ENCODE measurements at regions not wholly inside any gene's neighbourhood (a gene's known extent, or its start where the extent isn't known, plus 50 kb on each side); places are given as distances from the start of the nearest gene placed in this dataset.

- Histone ChIP-seq H3K4me2 (no peak overlapping the region; a peak in 3 of 22 replicates), H3K4me3 (no peak overlapping the region), H3K36me3 (no peaks in the 10 kb centered on the region), H3K27ac (no peak overlapping the region), H4K20me1 (no peaks in the 10 kb centered on the region), H3K9me3 (replicated peaks in 1 of 11) (no peaks in the 10 kb centered on the region), H3K4me1 (peaks cover 0 to 17% (median 0%) of the 10 kb centered on the region in 10 experiments; a peak in 5 of 20 replicates), H3K27me3 (no peaks in the 10 kb centered on the region), H3K9ac (no peak overlapping the region)
- TF ChIP-seq Cebpa-rat (IDR thresholded peaks at IDR 0.05) = peak in 2 of 11 experiments; percentile 17 to 43; a peak in 1 of 22 replicates
Observed at GRCh38 chr7:136585954-136586670, 282.3 kb upstream of the CHRM2 start.

DNA sequence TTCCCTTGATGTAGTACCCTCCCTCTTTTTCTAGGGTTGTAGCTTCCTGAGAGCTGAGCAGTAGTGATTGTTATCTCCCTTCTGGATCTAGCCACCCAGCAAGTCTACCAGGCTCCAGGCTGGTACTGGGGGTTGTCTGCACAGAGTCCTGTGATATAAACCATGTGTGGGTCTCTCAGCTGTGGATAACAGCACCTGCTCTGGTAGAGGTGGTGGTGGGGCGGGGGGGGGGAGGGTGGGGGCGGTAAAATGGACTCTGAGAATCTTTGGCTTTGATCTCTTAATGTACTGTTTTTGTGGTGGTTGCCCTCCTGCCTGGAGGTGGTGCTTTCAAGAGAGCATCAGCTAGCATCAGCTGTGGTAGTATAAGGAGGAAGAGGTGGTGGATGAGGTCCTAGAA lies 302.0 kb upstream of the CHRM2 start:
- Histone ChIP-seq H3K4me2 (no peak overlapping the region), H3K9ac (no peak overlapping the region), H3K9me3 (replicated peaks in 1 of 11) (no peaks in the 10 kb centered on the region), H3K27me3 (no peaks in the 10 kb centered on the region), H3K27ac (no peak overlapping the region), H4K20me1 (no peaks in the 10 kb centered on the region), H3K4me3 (no peak overlapping the region), H3K36me3 (no peaks in the 10 kb centered on the region), H3K4me1 (no peaks in the 10 kb centered on the region)
- no peak for TF ChIP-seq Cebpa-rat (IDR thresholded peaks at IDR 0.05)

- Histone ChIP-seq H3K36me3 (no peaks in the 10 kb centered on the region), H3K4me3 (no peak overlapping the region), H3K9ac (no peak overlapping the region), H4K20me1 (no peaks in the 10 kb centered on the region), H3K9me3 (replicated peaks in 1 of 11) (no peaks in the 10 kb centered on the region), H3K27me3 (no peaks in the 10 kb centered on the region), H3K27ac (no peak overlapping the region), H3K4me1 (no peaks in the 10 kb centered on the region), H3K4me2 (no peak overlapping the region)
- no peak for TF ChIP-seq Cebpa-rat (IDR thresholded peaks at IDR 0.05)
Observed at GRCh38 chr7:136555933-136556332, 312.5 kb upstream of the CHRM2 start.

DNA sequence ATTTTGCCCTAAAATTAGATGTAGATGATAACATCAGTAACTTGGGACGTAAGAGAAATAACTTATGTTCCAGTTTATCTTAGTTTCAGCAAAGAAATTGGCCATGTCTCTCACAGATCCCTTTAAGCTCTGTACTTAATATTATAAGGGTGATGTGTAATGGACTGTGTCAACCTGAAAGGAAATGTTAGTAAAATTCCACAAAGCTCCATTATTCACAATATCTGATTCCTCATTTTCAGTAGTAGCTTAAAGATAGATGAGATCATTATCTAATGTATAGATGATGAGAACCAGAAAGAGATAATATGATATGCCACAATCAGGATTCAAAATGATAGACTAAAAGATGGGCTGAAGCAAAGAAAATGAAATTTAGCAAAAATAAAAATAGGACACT lies 316.8 kb upstream of the CHRM2 start:
- H3K9me3 ChIP-seq (replicated peaks in 1 of 11) = no peaks in the 10 kb centered on the region
- no peaks in the 10 kb centered on the region for H3K27me3 ChIP-seq
- H3K36me3 ChIP-seq = no peaks in the 10 kb centered on the region
- H3K4me2 ChIP-seq = no peak overlapping the region
- no peaks in the 10 kb centered on the region for H3K4me1 ChIP-seq
- no peak overlapping the region for H3K4me3 ChIP-seq
- H3K27ac ChIP-seq = no peak overlapping the region
- no peak for TF ChIP-seq Cebpa-rat (IDR thresholded peaks at IDR 0.05)
- H4K20me1 ChIP-seq = no peaks in the 10 kb centered on the region
- H3K9ac ChIP-seq = no peak overlapping the region

- no peaks in the 10 kb centered on the region for H3K36me3 ChIP-seq
- H3K27ac ChIP-seq = no peak overlapping the region
- no peak overlapping the region for H3K4me2 ChIP-seq
- H3K27me3 ChIP-seq = no peaks in the 10 kb centered on the region
- H3K4me3 ChIP-seq = no peak overlapping the region
- TF ChIP-seq Cebpa-rat (IDR thresholded peaks at IDR 0.05) = no peak
- H4K20me1 ChIP-seq = no peaks in the 10 kb centered on the region
- H3K9ac ChIP-seq = no peak overlapping the region
- no peaks in the 10 kb centered on the region for H3K9me3 ChIP-seq (replicated peaks in 1 of 11)
- H3K4me1 ChIP-seq = no peaks in the 10 kb centered on the region
Observed at GRCh38 chr7:136549756-136550155, 318.7 kb upstream of the CHRM2 start.

DNA sequence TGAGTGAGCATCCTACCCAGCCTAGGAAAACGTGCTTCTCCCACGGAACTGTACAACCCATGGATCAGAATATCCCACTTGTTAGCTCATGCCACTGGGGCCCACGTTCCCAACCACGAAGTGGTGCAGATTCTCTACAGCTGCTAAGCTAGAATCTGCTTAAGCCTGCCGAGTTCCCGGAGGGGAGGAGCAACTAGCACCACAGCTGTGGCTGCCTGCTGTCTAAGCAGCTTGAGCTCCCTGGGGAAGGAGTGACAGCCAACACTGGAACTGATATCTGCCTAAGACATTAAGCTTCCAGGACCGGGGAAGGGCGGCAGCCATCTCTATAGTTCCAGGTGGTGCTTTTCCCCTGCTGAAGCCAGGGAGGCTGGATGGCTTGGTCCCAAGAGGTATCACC lies 334.7 kb upstream of the CHRM2 start:
- H3K4me3 ChIP-seq = no peak overlapping the region
- no peak overlapping the region for H3K4me2 ChIP-seq
- no peak for TF ChIP-seq Cebpa-rat (IDR thresholded peaks at IDR 0.05)

GRCh38 chr7:136530831-136531230 lies 337.6 kb upstream of the CHRM2 start:
- TF ChIP-seq Cebpa-rat (IDR thresholded peaks at IDR 0.05) = no peak
- no peak overlapping the region for H3K4me2 ChIP-seq
- H3K4me1 ChIP-seq = no peaks in the 10 kb centered on the region
- peaks cover 20 to 31% (median 24%) of the 10 kb centered on the region in 11 experiments for H3K9me3 ChIP-seq (replicated peaks in 1 of 11)
- H3K4me3 ChIP-seq = no peak overlapping the region
- H4K20me1 ChIP-seq = no peaks in the 10 kb centered on the region
- no peak overlapping the region for H3K9ac ChIP-seq
- H3K36me3 ChIP-seq = no peaks in the 10 kb centered on the region
- no peaks in the 10 kb centered on the region for H3K27me3 ChIP-seq
- H3K27ac ChIP-seq = no peak overlapping the region

More for the DNA sequence above, 334.7 kb upstream of the CHRM2 start:
- no peaks in the 10 kb centered on the region for H3K4me1 ChIP-seq
- H3K27me3 ChIP-seq = no peaks in the 10 kb centered on the region
- no peak overlapping the region for H3K27ac ChIP-seq
- no peaks in the 10 kb centered on the region for H4K20me1 ChIP-seq
- peaks cover 0 to 12% (median 5%) of the 10 kb centered on the region in 11 experiments; a peak in 2 of 22 replicates for H3K9me3 ChIP-seq (replicated peaks in 1 of 11)
- no peak overlapping the region for H3K9ac ChIP-seq
- no peaks in the 10 kb centered on the region for H3K36me3 ChIP-seq

DNA sequence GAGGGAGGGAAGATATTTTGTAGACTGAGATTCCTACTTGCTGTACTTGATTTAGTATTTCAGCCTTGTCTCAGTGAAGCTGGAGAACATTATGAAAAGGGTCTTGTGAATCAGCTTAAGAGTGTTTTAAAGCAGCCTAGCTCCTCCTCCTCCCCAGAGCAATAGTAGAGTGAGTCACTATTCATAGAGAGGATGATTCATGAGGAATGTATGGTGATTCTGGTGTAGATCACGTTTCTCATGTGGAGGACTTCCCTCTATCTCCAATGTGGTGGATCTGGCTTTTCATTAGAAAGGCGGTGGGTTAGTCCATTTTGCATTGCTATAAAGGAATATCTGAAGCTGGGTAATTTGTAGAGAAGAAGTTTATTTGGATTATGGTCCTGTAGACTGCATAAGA lies 340.1 kb upstream of the CHRM2 start:
- Histone ChIP-seq H3K9ac (no peak overlapping the region), H3K9me3 (replicated peaks in 1 of 11) (peaks cover 18 to 25% (median 19%) of the 10 kb centered on the region in 11 experiments), H3K27ac (no peak overlapping the region), H3K27me3 (no peaks in the 10 kb centered on the region), H3K4me3 (no peak overlapping the region), H3K4me1 (no peaks in the 10 kb centered on the region), H4K20me1 (no peaks in the 10 kb centered on the region), H3K36me3 (no peaks in the 10 kb centered on the region), H3K4me2 (no peak overlapping the region)
- TF ChIP-seq Cebpa-rat (IDR thresholded peaks at IDR 0.05) = no peak

DNA sequence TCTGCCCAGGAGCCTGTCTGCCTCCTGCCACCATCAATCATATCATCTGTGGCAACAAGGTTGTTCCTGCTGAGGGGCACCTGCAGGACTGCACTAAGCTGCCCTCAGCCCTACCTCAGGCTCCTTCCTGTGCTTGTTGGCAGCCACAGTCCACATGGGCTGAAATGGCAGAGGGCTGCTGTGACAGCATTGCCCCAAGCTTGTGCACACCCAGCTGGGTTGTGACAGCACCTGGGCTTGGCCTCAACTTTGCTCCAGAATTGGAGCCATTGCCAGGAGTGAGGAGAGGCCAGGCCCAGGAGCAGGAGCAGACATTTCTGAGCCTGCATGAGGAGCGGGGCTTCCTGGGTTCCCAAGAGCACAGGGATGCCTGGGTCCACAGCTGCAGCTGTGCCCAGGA lies 340.9 kb upstream of the CHRM2 start:
- H3K9me3 ChIP-seq (replicated peaks in 1 of 11) = peaks cover 18 to 25% (median 19%) of the 10 kb centered on the region in 11 experiments
- H4K20me1 ChIP-seq = no peaks in the 10 kb centered on the region
- no peaks in the 10 kb centered on the region for H3K4me1 ChIP-seq
- no peak overlapping the region for H3K9ac ChIP-seq
- no peak overlapping the region for H3K4me3 ChIP-seq
- H3K27ac ChIP-seq = no peak overlapping the region
- TF ChIP-seq Cebpa-rat (IDR thresholded peaks at IDR 0.05) = no peak
- H3K36me3 ChIP-seq = no peaks in the 10 kb centered on the region
- no peak overlapping the region for H3K4me2 ChIP-seq
- no peaks in the 10 kb centered on the region for H3K27me3 ChIP-seq

DNA sequence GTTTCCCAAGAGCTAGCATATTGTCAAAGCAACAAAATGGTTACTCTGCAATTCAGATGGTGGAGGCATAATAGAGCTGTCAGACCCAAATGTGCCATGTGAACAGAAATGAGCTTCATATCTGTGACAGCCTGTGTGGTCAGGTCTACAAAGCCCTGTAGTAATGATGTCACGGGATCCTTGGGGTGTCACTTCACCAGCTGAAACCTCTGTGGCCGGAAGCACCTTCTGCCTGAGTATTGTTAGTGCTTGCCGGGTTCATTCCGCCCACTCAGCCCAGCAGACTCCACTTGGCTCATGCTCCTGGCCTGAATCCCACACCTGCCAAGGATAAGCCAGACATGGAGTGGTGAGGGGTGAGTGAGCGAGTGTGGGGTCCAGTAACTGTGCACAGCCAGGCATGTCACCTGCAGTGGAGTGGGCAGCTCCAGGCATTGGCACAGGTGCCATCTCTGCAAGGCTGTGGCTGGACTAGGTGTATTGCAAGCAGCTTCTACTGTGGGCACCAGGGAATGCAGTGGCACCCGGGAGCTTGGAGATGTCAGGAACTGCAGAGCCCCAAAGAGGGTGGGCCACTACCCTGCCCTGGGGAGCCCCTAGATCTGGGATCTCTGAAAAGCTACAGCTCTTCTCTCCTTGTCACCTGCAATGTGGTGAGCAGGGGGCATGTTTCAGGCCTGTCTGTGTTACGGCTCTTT lies 341.9 kb upstream of the CHRM2 start:
- Histone ChIP-seq H3K27me3 (no peaks in the 10 kb centered on the region), H3K36me3 (no peaks in the 10 kb centered on the region), H3K27ac (no peak overlapping the region), H3K9ac (no peak overlapping the region), H3K4me3 (no peak overlapping the region), H4K20me1 (no peaks in the 10 kb centered on the region), H3K4me2 (no peak overlapping the region), H3K4me1 (no peaks in the 10 kb centered on the region), H3K9me3 (replicated peaks in 1 of 11) (peaks cover 18 to 25% (median 19%) of the 10 kb centered on the region in 11 experiments)
- TF ChIP-seq Cebpa-rat (IDR thresholded peaks at IDR 0.05) = no peak
